H9 (cell line): ENCODE measurements at regions not wholly inside any gene's neighbourhood (a gene's known extent, or its start where the extent isn't known, plus 50 kb on each side); places are given as distances from the start of the nearest gene placed in this dataset.

Source experiments
- DNase-seq: peaks from one replicate; pipeline ENCODE4 v3.0.0-alpha.2; 2017
- H2AFZ ChIP-seq: one replicate; pipeline ENCODE4 v1.6.1; 2013; ENCODE audit warnings: mild to moderate bottlenecking, low read length, control low read depth, moderate library complexity
- H2AK5ac ChIP-seq: 2 replicates; pipeline ENCODE4 v1.6.1; 2013; ENCODE audit warnings: low read length, control low read depth, mixed read lengths; ENCODE audit not compliant: insufficient read length
- H2BK120ac ChIP-seq: one replicate; pipeline ENCODE4 v1.6.1; 2013; ENCODE audit warnings: low read depth, mild to moderate bottlenecking, low read length, control low read depth, inconsistent platforms; ENCODE audit not compliant: poor library complexity, severe bottlenecking
- H2BK12ac ChIP-seq: 2 replicates; pipeline ENCODE4 v1.6.1; 2013; ENCODE audit warnings: low read length, control low read depth, mixed read lengths, low read depth; ENCODE audit not compliant: insufficient read length
- H2BK15ac ChIP-seq: 2 replicates; pipeline ENCODE4 v1.6.1; 2013; ENCODE audit warnings: low read depth, low read length, control low read depth
- H2BK20ac ChIP-seq: one replicate; pipeline ENCODE4 v1.6.1; 2013; ENCODE audit warnings: low read depth, mild to moderate bottlenecking, low read length, control low read depth, inconsistent platforms; ENCODE audit not compliant: poor library complexity, severe bottlenecking
- H2BK5ac ChIP-seq: 2 replicates; pipeline ENCODE4 v1.6.1; 2013; ENCODE audit warnings: low read length, control low read depth, mixed read lengths; ENCODE audit not compliant: insufficient read length
- H3K14ac ChIP-seq: 2 replicates; pipeline ENCODE4 v1.6.1; 2013; ENCODE audit warnings: low read length, control low read depth; ENCODE audit not compliant: insufficient read depth
- H3K18ac ChIP-seq: 2 replicates; pipeline ENCODE4 v1.6.1; 2013; ENCODE audit warnings: low read depth, mild to moderate bottlenecking, mixed read lengths, low read length, control low read depth; ENCODE audit not compliant: insufficient read length
- H3K23ac ChIP-seq: 2 replicates; pipeline ENCODE4 v1.6.1; 2013; ENCODE audit warnings: low read length, control low read depth, mixed read lengths, low read depth; ENCODE audit not compliant: insufficient read length
- H3K23me2 ChIP-seq: 2 replicates; pipeline ENCODE4 v1.6.1; 2013; ENCODE audit warnings: low read depth, mild to moderate bottlenecking, mixed read lengths, low read length, control low read depth; ENCODE audit not compliant: insufficient read length, poor library complexity, severe bottlenecking
- H3K27ac ChIP-seq: 2 replicates; pipeline ENCODE4 v1.5.1; 2013; ENCODE audit warnings: low read length, control low read depth, mixed read lengths, low read depth; ENCODE audit not compliant: insufficient read length
- H3K27me3 ChIP-seq: 2 replicates; pipeline ENCODE4 v1.6.1; 2013; ENCODE audit warnings: low read length, control low read depth, inconsistent platforms; ENCODE audit not compliant: insufficient read depth
- H3K4ac ChIP-seq: 2 replicates; pipeline ENCODE4 v1.6.1; 2013; ENCODE audit warnings: low read depth, mild to moderate bottlenecking, control low read depth, inconsistent platforms, low read length, moderate library complexity
- H3K4me1 ChIP-seq: 2 replicates; pipeline ENCODE4 v1.6.1; 2013; ENCODE audit warnings: low read length, control low read depth, inconsistent platforms; ENCODE audit not compliant: insufficient read depth
- H3K4me2 ChIP-seq: 2 replicates; pipeline ENCODE4 v1.6.1; 2013; ENCODE audit warnings: low read length, control low read depth, mixed read lengths; ENCODE audit not compliant: insufficient read length, insufficient read depth
- H3K56ac ChIP-seq: 2 replicates; pipeline ENCODE4 v1.6.1; 2013; ENCODE audit warnings: low read depth, mild to moderate bottlenecking, mixed read lengths, low read length, control low read depth; ENCODE audit not compliant: insufficient read length
- H3K79me1 ChIP-seq: 2 replicates; pipeline ENCODE4 v1.6.1; 2013; ENCODE audit warnings: low read depth, mild to moderate bottlenecking, moderate library complexity, low read length, control low read depth, inconsistent platforms; ENCODE audit not compliant: insufficient read depth, poor library complexity, severe bottlenecking
- H3K79me2 ChIP-seq: 2 replicates; pipeline ENCODE4 v1.6.1; 2013; ENCODE audit warnings: low read length, control low read depth, inconsistent platforms; ENCODE audit not compliant: insufficient read depth
- H3K9ac ChIP-seq: 2 replicates; pipeline ENCODE4 v1.6.1; 2013; ENCODE audit warnings: low read length, control low read depth, mixed read lengths; ENCODE audit not compliant: insufficient read length; ENCODE audit errors: extremely low read depth
- H3K9me3 ChIP-seq: one replicate; pipeline ENCODE4 v1.6.1; 2013; ENCODE audit warnings: low read depth, low read length, inconsistent platforms; ENCODE audit not compliant: control insufficient read depth
- H3T11ph ChIP-seq: one replicate; pipeline ENCODE4 v1.6.1; 2013; ENCODE audit warnings: mild to moderate bottlenecking, low read length, control low read depth, inconsistent platforms
- H4K20me1 ChIP-seq: one replicate; pipeline ENCODE4 v1.6.1; 2013; ENCODE audit not compliant: control insufficient read depth, insufficient read length, insufficient read depth
- H4K5ac ChIP-seq: 2 replicates; pipeline ENCODE4 v1.6.1; 2013; ENCODE audit warnings: low read depth, mild to moderate bottlenecking, mixed read lengths, low read length, control low read depth; ENCODE audit not compliant: insufficient read length
- H4K8ac ChIP-seq: replicated peaks from 2 replicates; pipeline ENCODE4 v1.6.1; 2013; ENCODE audit warnings: low read length, control low read depth, mixed read lengths, low read depth; ENCODE audit not compliant: insufficient read length
- H4K91ac ChIP-seq: 2 replicates; pipeline ENCODE4 v1.6.1; 2013; ENCODE audit warnings: low read depth, mild to moderate bottlenecking, moderate library complexity, mixed read lengths, low read length, control low read depth; ENCODE audit not compliant: insufficient read length
- H3K27ac Mint-ChIP-seq, 3 experiments: 2 replicates in 2 of 3; 3 replicates in 1 of 3; pipeline ENCODE4 v1.8.0; 2020 to 2021; ENCODE audit warnings: mixed read lengths in 3 of 3, mild to moderate bottlenecking in 1 of 3, moderate library complexity in 1 of 3
- H3K27me3 Mint-ChIP-seq: 2 replicates; pipeline ENCODE4 v1.8.0; 2021; ENCODE audit warnings: low read depth, mild to moderate bottlenecking, moderate library complexity, mixed read lengths
- H3K36me3 Mint-ChIP-seq, 3 experiments: 2 replicates in 2 of 3; 3 replicates in 1 of 3; pipeline ENCODE4 v1.8.0; 2020 to 2021; ENCODE audit warnings: low read depth in 3 of 3, mixed read lengths in 3 of 3; ENCODE audit not compliant: insufficient read depth in 1 of 3
- H3K4me1 Mint-ChIP-seq, 2 experiments: 2 replicates each; pipeline ENCODE4 v1.8.0; 2020; ENCODE audit warnings: mixed read lengths in 2 of 2
- H3K4me3 Mint-ChIP-seq, 2 experiments: 2 replicates in 1 of 2; 3 replicates in 1 of 2; pipeline ENCODE4 v1.8.0; 2020 to 2021; ENCODE audit warnings: mild to moderate bottlenecking in 2 of 2, mixed read lengths in 2 of 2, moderate library complexity in 1 of 2
- H3K9me3 Mint-ChIP-seq, 2 experiments: 2 replicates in 1 of 2; 3 replicates in 1 of 2; pipeline ENCODE4 v1.8.0; 2020; ENCODE audit warnings: mild to moderate bottlenecking in 2 of 2, mixed read lengths in 2 of 2, moderate library complexity in 1 of 2
- CTCF ChIP-seq: fragments of 200-600 bp; sonication (generic); conservative IDR thresholded peaks from 3 replicates; pipeline ENCODE4 v1.8.0; 2021; ENCODE audit warnings: antibody characterized with exemption, mild to moderate bottlenecking
- WGBS: extraction: QIAGEN DNeasy Blood & Tissue Kit; methylation state at CpG from one replicate; pipeline ENCODE4 v1.1.7; 2013; ENCODE audit warnings: missing lambda C conversion rate, low lambda C conversion rate, mixed read lengths; ENCODE audit not compliant: insufficient read length; ENCODE audit errors: extremely low coverage; 5-methylcytosine and 5-hydroxymethylcytosine counted together

- no peak overlapping the region for H2BK20ac ChIP-seq
- H3K27me3 ChIP-seq, result no peaks in the 10 kb centered on the region
- Mint-ChIP-seq H3K9me3 (peaks cover 6 to 7% of the 10 kb centered on the region in 2 experiments; a peak in 4 of 5 replicates), H3K27ac (no peak overlapping the region), H3K36me3 (peaks cover 0 to 7% (median 2%) of the 10 kb centered on the region in 3 experiments; a peak in 3 of 7 replicates), H3K4me1 (peaks cover 3 to 4% of the 10 kb centered on the region in 2 experiments; a peak in 3 of 4 replicates), H3K27me3 (peaks cover 4% of the 10 kb centered on the region), H3K4me3 (no peak overlapping the region)
- H2BK15ac ChIP-seq, result no peak overlapping the region
- no peak overlapping the region for H3K56ac ChIP-seq
- H2BK120ac ChIP-seq, result no peak overlapping the region
- no peak overlapping the region for H2AFZ ChIP-seq
- H3K14ac ChIP-seq, result no peak overlapping the region
- no peak overlapping the region for H3T11ph ChIP-seq
- H3K79me2 ChIP-seq, result no peaks in the 10 kb centered on the region
- H2BK5ac ChIP-seq, result no peak overlapping the region
- no peaks in the 10 kb centered on the region for H4K20me1 ChIP-seq
- H3K9ac ChIP-seq, result no peak overlapping the region
- H3K27ac ChIP-seq, result no peak overlapping the region
- H2BK12ac ChIP-seq, result no peak overlapping the region
- H3K4me1 ChIP-seq, result no peaks in the 10 kb centered on the region
- H2AK5ac ChIP-seq, result no peak overlapping the region
- H3K18ac ChIP-seq, result no peak overlapping the region
- TF ChIP-seq CTCF, result no peak
- H3K79me1 ChIP-seq, result no peaks in the 10 kb centered on the region
- H3K4me2 ChIP-seq, result no peak overlapping the region
- no peaks in the 10 kb centered on the region for H3K9me3 ChIP-seq
- H3K4ac ChIP-seq, result no peak overlapping the region
- H3K23me2 ChIP-seq, result no peaks in the 10 kb centered on the region
- no CpG with 5 or more reads among the region's 7 CpGs for WGBS
- H3K23ac ChIP-seq, result no peak overlapping the region
- DNase-seq, result no peak
- H4K5ac ChIP-seq, result no peak overlapping the region
- no peak overlapping the region for H4K91ac ChIP-seq
- H4K8ac ChIP-seq, result no peak overlapping the region
These were observed 58.7 kb upstream of the CD93 start for GRCh38 chr20:23144856-23145255.
